Activated naive CD4-positive, alpha-beta T cell treated with anti-CD3 and anti-CD28 coated beads, Interleukin-2, amount 10 ng/mL, durations not matched to agents 7 days and 5 days (primary cell): ENCODE measurements at regions not wholly inside any gene's neighbourhood (a gene's known extent, or its start where the extent isn't known, plus 50 kb on each side); places are given as distances from the start of the nearest gene placed in this dataset.

Experiments
- CTCF ChIA-PET: fragments of 350-600 bp; sonication (Branson Sonifier 250); formaldehyde crosslinking; loops from one replicate; lab custom pipeline; 2021; ENCODE audit warnings: antibody characterized with exemption; lab: Charles Lee
- DNase-seq: peaks from one replicate; pipeline ENCODE4 v3.0.0-alpha.2; 2020
- H3K27ac Mint-ChIP-seq: one replicate; pipeline ENCODE4 v1.8.0; 2021; ENCODE audit warnings: mild to moderate bottlenecking, moderate library complexity, mixed read lengths
- H3K27me3 Mint-ChIP-seq: one replicate; pipeline ENCODE4 v1.8.0; 2021; ENCODE audit warnings: mild to moderate bottlenecking, mixed read lengths
- H3K36me3 Mint-ChIP-seq: one replicate; pipeline ENCODE4 v1.8.0; 2021; ENCODE audit warnings: mixed read lengths
- H3K4me1 Mint-ChIP-seq: one replicate; pipeline ENCODE4 v1.8.0; 2021; ENCODE audit warnings: mixed read lengths
- H3K4me3 Mint-ChIP-seq: one replicate; pipeline ENCODE4 v1.8.0; 2021; ENCODE audit warnings: mild to moderate bottlenecking, moderate library complexity, mixed read lengths
- H3K9me3 Mint-ChIP-seq: one replicate; pipeline ENCODE4 v1.8.0; 2021; ENCODE audit warnings: mixed read lengths

- CTCF ChIA-PET = no interaction called here
- Mint-ChIP-seq H3K4me1 (no peaks in the 10 kb centered on the region), H3K9me3 (no peaks in the 10 kb centered on the region), H3K27ac (no peak overlapping the region), H3K36me3 (no peaks in the 10 kb centered on the region), H3K4me3 (no peak overlapping the region), H3K27me3 (no peaks in the 10 kb centered on the region)
- DNase-seq = no peak
Measured at GRCh38 chr3:157660847-157661246, 157.6 kb upstream of the VEPH1 start.

GRCh38 chr3:157652366-157652765 is 149.2 kb upstream of the VEPH1 start:
- no peak for DNase-seq
- Mint-ChIP-seq H3K4me1 (no peaks in the 10 kb centered on the region), H3K36me3 (no peaks in the 10 kb centered on the region), H3K9me3 (no peaks in the 10 kb centered on the region), H3K27me3 (no peaks in the 10 kb centered on the region), H3K4me3 (no peak overlapping the region), H3K27ac (no peak overlapping the region)
- CTCF ChIA-PET = no interaction called here

GRCh38 chr3:157650699-157651098 is 147.5 kb upstream of the VEPH1 start:
- Mint-ChIP-seq H3K36me3 (no peaks in the 10 kb centered on the region), H3K4me1 (no peaks in the 10 kb centered on the region), H3K27ac (no peak overlapping the region), H3K4me3 (no peak overlapping the region), H3K27me3 (no peaks in the 10 kb centered on the region), H3K9me3 (no peaks in the 10 kb centered on the region)
- no peak for DNase-seq
- CTCF ChIA-PET = no interaction called here

- no peak for DNase-seq
- no peaks in the 10 kb centered on the region for H3K9me3 Mint-ChIP-seq
- no peak overlapping the region for H3K4me3 Mint-ChIP-seq
- H3K27ac Mint-ChIP-seq = no peak overlapping the region
- H3K36me3 Mint-ChIP-seq = no peaks in the 10 kb centered on the region
- H3K27me3 Mint-ChIP-seq = no peaks in the 10 kb centered on the region
- H3K4me1 Mint-ChIP-seq = no peaks in the 10 kb centered on the region
- CTCF ChIA-PET = no interaction called here
Measured at GRCh38 chr3:157650172-157650571, 147.0 kb upstream of the VEPH1 start.

GRCh38 chr3:157649511-157649910 is 146.3 kb upstream of the VEPH1 start:
- CTCF ChIA-PET = no interaction called here
- no peaks in the 10 kb centered on the region for H3K36me3 Mint-ChIP-seq
- no peaks in the 10 kb centered on the region for H3K27me3 Mint-ChIP-seq
- H3K27ac Mint-ChIP-seq = no peak overlapping the region
- no peaks in the 10 kb centered on the region for H3K4me1 Mint-ChIP-seq
- no peak overlapping the region for H3K4me3 Mint-ChIP-seq
- no peaks in the 10 kb centered on the region for H3K9me3 Mint-ChIP-seq
- no peak for DNase-seq

- DNase-seq = no peak
- Mint-ChIP-seq H3K4me3 (no peak overlapping the region), H3K9me3 (no peaks in the 10 kb centered on the region), H3K27ac (no peak overlapping the region), H3K4me1 (no peaks in the 10 kb centered on the region), H3K27me3 (peaks cover 4% of the 10 kb centered on the region), H3K36me3 (no peaks in the 10 kb centered on the region)
- CTCF ChIA-PET = no interaction called here
Measured at GRCh38 chr3:157647820-157648219, 144.6 kb upstream of the VEPH1 start.

GRCh38 chr3:157639756-157640426 is 136.7 kb upstream of the VEPH1 start:
- Mint-ChIP-seq H3K4me3 (no peak overlapping the region), H3K27ac (no peak overlapping the region), H3K36me3 (no peaks in the 10 kb centered on the region), H3K27me3 (peaks cover 12% of the 10 kb centered on the region), H3K4me1 (no peaks in the 10 kb centered on the region), H3K9me3 (no peaks in the 10 kb centered on the region)
- DNase-seq = no peak
- CTCF ChIA-PET = no interaction called here

- Mint-ChIP-seq H3K4me1 (no peaks in the 10 kb centered on the region), H3K9me3 (no peaks in the 10 kb centered on the region), H3K4me3 (no peak overlapping the region), H3K27ac (no peak overlapping the region), H3K36me3 (no peaks in the 10 kb centered on the region), H3K27me3 (peaks cover 8% of the 10 kb centered on the region)
- CTCF ChIA-PET = no interaction called here
- DNase-seq = no peak
Measured at GRCh38 chr3:157637866-157638265, 134.7 kb upstream of the VEPH1 start.

- Mint-ChIP-seq H3K36me3 (no peaks in the 10 kb centered on the region), H3K27ac (no peak overlapping the region), H3K4me3 (no peak overlapping the region), H3K9me3 (no peaks in the 10 kb centered on the region), H3K27me3 (peaks cover 7% of the 10 kb centered on the region), H3K4me1 (no peaks in the 10 kb centered on the region)
- no peak for DNase-seq
- CTCF ChIA-PET = no interaction called here
Measured at GRCh38 chr3:157633241-157633640, 130.0 kb upstream of the VEPH1 start.

- CTCF ChIA-PET = interaction anchor here (0.6 kb wide), 1 partner anchor 340 kb away, joined by 3 read pairs; no protein-coding TSS in a partner anchor
- peaks cover 7% of the 10 kb centered on the region for H3K27me3 Mint-ChIP-seq
Measured at GRCh38 chr3:157632075-157632474, 128.9 kb upstream of the VEPH1 start.

GRCh38 chr3:157631478-157631877 is 128.3 kb upstream of the VEPH1 start:
- Mint-ChIP-seq H3K27me3 (peaks cover 6% of the 10 kb centered on the region), H3K4me1 (no peaks in the 10 kb centered on the region), H3K36me3 (no peaks in the 10 kb centered on the region), H3K9me3 (no peaks in the 10 kb centered on the region), H3K4me3 (no peak overlapping the region), H3K27ac (no peak overlapping the region)
- no peak for DNase-seq
- CTCF ChIA-PET = no interaction called here

More at GRCh38 chr3:157632075-157632474, 128.9 kb upstream of the VEPH1 start:
- no peak for DNase-seq
- Mint-ChIP-seq H3K27ac (no peak overlapping the region), H3K4me3 (no peak overlapping the region), H3K36me3 (no peaks in the 10 kb centered on the region), H3K9me3 (no peaks in the 10 kb centered on the region), H3K4me1 (no peaks in the 10 kb centered on the region)

- Mint-ChIP-seq H3K36me3 (no peaks in the 10 kb centered on the region), H3K27ac (no peak overlapping the region), H3K4me3 (no peak overlapping the region), H3K4me1 (no peaks in the 10 kb centered on the region), H3K9me3 (no peaks in the 10 kb centered on the region), H3K27me3 (peaks cover 16% of the 10 kb centered on the region)
- DNase-seq = no peak
- CTCF ChIA-PET = interaction anchor here (0.6 kb wide), 1 partner anchor 52 kb away, joined by 3 read pairs; no protein-coding TSS in a partner anchor
Measured at GRCh38 chr3:157626817-157627216, 123.6 kb upstream of the VEPH1 start.

- H3K27me3 Mint-ChIP-seq = peaks cover 12% of the 10 kb centered on the region
- H3K27ac Mint-ChIP-seq = no peak overlapping the region
- no peaks in the 10 kb centered on the region for H3K36me3 Mint-ChIP-seq
- H3K9me3 Mint-ChIP-seq = no peaks in the 10 kb centered on the region
- CTCF ChIA-PET = no interaction called here
- no peaks in the 10 kb centered on the region for H3K4me1 Mint-ChIP-seq
- H3K4me3 Mint-ChIP-seq = no peak overlapping the region
- DNase-seq = no peak
Measured at GRCh38 chr3:157624801-157625200, 121.6 kb upstream of the VEPH1 start.

- no peaks in the 10 kb centered on the region for H3K4me1 Mint-ChIP-seq
- DNase-seq = no peak
- H3K27ac Mint-ChIP-seq = no peak overlapping the region
- H3K36me3 Mint-ChIP-seq = no peaks in the 10 kb centered on the region
- no peaks in the 10 kb centered on the region for H3K9me3 Mint-ChIP-seq
- H3K27me3 Mint-ChIP-seq = no peaks in the 10 kb centered on the region
- no peak overlapping the region for H3K4me3 Mint-ChIP-seq
- CTCF ChIA-PET = no interaction called here
Measured at GRCh38 chr3:157618886-157619285, 115.7 kb upstream of the VEPH1 start.

GRCh38 chr3:157618075-157618760 is 115.0 kb upstream of the VEPH1 start:
- no peak overlapping the region for H3K27ac Mint-ChIP-seq

More at GRCh38 chr3:157618075-157618760, 115.0 kb upstream of the VEPH1 start:
- Mint-ChIP-seq H3K4me3 (no peak overlapping the region), H3K27me3 (no peaks in the 10 kb centered on the region), H3K36me3 (no peaks in the 10 kb centered on the region), H3K9me3 (no peaks in the 10 kb centered on the region), H3K4me1 (no peaks in the 10 kb centered on the region)
- DNase-seq = no peak
- CTCF ChIA-PET = interaction anchor here (1.0 to 3.2 kb wide), 2 partner anchors 12 to 910 kb away, joined by 3 to 16 read pairs; no protein-coding TSS in a partner anchor
